GM18867 (cell line): ENCODE measurements at regions not wholly inside any gene's neighbourhood (a gene's known extent, or its start where the extent isn't known, plus 50 kb on each side); places are given as distances from the start of the nearest gene placed in this dataset.

Experiments used
- ATAC-seq: cut with Tn5 transposase; IDR thresholded peaks from one replicate; pipeline ENCODE4 v1.9.1; 2021; ENCODE audit warnings: mild to moderate bottlenecking, moderate library complexity; ENCODE audit not compliant: unreplicated experiment

- ATAC-seq = no peak
Measured at GRCh38 chr10:43774234-43774769, 125.6 kb upstream of the ZNF32 start.

GRCh38 chr10:43773736-43774135 lies 125.1 kb upstream of the ZNF32 start:
- no peak for ATAC-seq

DNA sequence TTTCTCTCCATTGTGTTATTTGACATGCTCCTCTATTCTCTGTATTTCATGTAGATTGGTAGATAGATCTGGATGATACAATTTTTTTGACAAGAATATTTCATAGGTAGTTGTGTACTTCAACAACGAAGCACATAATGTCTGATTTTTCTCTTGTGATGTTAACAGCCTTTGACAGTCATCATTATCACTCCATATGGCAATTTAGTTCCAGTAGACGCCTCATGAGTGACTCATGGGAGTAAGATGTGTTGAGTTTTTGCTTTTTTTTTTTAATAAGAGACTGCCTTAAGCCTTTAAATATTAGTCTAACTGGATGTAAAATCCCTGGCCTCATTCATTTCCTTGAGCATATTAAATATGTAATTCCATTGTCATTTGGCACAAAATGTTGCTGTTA lies 123.5 kb upstream of the ZNF32 start:
- ATAC-seq = no peak

DNA sequence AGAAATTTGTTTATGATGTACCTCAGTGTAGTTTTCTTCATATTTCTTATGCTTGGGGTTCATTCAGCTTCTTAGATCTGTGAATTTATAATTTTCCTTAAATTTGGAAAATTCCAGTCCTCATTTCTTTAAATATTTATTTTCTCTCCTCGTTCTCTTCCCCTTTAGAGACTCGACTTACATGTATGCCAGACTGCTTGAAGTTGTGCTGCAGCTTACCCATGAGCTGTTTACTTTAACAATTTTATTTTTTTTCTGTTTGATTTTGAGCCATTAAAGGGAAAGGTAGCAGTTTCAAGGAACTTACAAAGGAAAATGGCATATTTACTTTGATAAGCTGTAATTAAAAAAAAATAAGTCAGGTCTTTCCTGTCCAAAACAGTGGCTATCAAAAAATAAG lies 123.0 kb upstream of the ZNF32 start:
- ATAC-seq = no peak

DNA sequence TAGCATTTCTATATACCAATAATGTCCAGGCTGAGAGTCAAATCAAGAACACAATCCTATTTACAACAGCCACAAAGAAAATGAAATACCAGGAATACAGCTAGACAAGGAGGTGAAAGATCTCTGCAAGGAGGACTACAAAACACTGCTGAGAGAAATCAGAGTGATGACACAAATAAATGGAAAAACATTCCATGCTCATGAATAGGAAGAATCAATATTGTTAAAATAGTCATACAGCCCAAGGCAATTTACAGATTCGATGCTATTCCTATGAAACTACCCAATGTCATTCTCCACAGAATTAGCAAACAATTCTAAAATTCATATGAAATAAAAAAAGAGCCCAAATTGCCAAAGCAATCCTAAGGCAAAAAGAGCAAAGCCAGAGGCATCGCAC lies 116.8 kb upstream of the ZNF32 start:
- ATAC-seq = no peak

DNA sequence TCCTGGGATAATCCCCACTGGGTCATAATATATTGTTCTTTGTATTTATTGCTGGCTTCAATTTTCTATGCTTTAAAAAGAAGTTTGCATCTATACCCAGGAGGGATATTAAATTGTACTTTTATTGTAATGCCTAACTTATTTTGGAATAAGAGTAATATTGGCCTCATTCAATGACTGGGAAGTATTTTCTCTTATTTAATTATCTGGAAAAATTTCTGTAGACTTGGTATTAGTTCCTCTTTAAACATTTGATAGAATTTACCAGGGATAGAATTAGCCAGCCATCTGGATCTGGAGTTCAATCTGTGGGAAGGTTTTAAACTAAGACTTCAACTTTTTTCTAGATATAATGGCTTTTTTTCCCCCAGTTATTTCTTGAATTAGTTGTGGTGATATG lies 115.2 kb upstream of the ZNF32 start:
- ATAC-seq = no peak

DNA sequence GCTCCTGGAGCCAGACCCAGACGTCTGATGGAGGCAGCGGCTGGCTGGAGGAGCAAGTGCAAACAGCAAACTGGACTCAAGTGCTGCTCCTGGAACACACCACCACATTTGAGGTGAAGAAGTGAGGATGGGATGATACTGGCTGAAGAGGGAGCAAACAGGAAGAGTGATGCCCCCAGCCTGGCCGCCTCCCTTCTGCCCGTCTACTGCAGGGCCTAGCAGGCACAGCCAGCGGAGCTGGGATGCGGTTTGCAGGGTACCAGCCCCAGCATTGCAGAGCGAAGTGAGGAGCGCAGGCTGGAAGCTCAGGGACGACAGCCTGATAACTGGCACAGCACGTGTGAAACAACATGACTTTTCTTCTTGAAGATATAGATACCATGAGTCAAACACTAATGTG lies 111.8 kb upstream of the ZNF32 start:
- no peak for ATAC-seq

DNA sequence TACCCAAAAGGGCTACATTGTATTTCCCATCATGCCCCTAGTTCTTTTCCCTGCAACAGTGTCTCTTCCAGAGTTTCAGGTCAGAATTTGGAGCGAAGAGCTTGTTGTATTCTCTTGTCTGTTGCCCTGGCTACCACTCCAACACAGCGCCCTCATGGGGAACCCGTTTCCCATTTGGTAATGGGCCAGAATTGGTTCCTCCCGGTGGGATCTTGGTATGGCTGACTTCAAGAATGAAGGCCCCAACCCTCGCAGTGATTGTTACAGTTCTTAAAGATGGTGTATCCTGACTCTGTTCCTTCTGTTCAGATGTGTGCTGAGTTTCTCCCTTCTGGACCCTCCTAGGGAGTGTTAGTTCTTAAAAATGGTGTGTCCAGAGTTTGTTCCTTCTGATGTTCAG lies 110.5 kb upstream of the ZNF32 start:
- ATAC-seq = no peak

DNA sequence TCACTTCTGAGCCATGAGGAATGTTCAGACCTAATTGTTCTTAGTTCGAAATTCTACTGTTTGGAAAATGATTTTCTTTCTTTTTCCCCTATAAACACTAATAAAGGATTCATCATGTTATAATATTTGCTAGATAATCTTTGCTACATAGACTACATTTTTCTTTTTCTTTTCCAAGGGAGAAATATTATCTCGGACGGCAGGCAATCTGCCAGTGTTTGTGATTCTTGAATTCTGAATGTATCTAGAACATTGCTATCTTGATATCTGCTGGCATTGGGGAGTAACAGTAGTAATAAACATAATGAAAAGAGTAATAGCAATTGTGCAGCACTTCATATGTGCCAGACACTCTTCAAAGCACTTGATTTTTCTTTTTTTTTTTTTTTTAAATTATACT lies 107.7 kb upstream of the ZNF32 start:
- no peak for ATAC-seq

GRCh38 chr10:43754569-43755260 lies 106.0 kb upstream of the ZNF32 start:
- ATAC-seq = no peak

- ATAC-seq = no peak
Measured at GRCh38 chr10:43753397-43754061, 104.8 kb upstream of the ZNF32 start.

DNA sequence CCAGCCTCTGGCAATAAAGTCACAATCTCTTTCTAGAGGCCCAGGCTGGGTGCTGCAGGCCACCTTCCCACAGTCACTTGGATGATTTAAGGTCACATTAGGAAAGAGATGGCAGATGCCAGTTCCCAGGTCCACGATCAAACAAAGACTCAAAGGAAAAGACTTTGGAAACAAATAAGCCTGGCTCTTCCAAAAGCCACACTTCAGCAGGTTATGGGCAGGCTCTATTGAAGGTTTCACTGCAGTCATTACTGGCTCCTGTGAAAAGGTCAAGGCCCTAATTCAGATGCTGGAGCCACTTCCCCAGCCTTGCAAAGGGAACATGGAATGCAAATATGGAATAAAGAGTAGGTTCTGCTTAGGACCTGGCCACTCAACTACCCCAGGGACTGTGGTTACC lies 104.0 kb upstream of the ZNF32 start:
- no peak for ATAC-seq

GRCh38 chr10:43751646-43752045 lies 103.0 kb upstream of the ZNF32 start:
- no peak for ATAC-seq

GRCh38 chr10:43749940-43750552 lies 101.4 kb upstream of the ZNF32 start:
- ATAC-seq = no peak

GRCh38 chr10:43749145-43749576 lies 100.5 kb upstream of the ZNF32 start:
- no peak for ATAC-seq

GRCh38 chr10:43748560-43748959 lies 99.9 kb upstream of the ZNF32 start:
- ATAC-seq = no peak

DNA sequence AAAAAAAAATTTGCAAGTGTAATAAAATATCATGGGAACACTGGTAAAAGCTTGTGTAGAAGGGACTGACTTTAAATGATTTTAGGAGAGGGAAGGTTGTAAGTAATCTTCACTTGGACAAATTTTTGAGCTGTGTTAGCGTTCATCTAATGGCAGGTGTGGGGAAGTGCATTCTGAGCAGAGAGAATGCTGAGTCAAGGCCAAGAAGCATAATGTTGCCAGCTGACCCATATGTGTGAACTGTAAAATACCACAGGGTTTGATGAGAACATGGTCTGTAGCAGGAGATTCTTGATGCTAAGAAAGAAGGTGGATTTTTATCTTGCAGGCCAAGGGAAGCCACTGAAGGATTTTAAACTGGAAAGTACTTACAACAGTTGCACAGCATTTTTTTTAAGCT lies 98.2 kb upstream of the ZNF32 start:
- ATAC-seq = no peak

GRCh38 chr10:43739161-43739560 lies 90.5 kb upstream of the ZNF32 start:
- no peak for ATAC-seq

DNA sequence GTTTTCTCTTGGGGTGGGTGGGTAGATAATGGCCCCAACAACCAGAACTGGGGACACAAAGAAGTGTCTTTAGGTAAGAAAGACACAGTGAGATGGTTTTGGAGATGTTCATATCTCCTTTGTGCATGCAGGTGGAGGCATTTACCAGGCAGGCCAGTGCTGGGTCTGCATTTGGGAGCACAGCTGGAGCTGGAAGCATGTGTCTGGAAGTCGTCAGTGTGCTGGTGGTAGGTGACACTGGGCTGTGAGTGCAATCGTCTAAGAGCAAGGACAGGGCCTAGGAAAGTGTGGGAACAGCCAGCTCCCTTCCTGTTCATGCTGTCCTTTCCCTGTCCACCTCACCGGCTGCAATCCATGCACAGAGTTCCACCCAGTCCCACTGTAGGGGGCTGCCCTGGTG lies 88.3 kb upstream of the ZNF32 start:
- no peak for ATAC-seq

DNA sequence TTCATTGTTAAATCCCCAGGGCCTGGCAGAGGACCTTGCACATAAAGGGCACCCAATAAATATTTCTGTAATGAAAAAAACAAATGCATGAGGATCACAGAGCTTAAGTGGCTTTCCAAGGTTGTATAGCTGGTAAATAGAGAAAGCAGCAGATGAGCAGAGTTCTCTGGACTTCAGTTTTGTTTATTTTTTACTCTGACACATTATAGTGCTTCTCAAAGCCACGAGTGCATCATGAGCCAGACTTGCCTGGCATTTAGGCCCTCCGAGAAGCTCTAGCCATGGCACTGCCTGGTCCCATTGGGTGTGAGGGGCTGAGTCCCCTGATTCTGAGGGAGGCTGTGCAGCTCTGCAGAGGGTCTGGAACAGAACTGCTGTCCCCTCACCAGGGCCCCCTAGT lies 87.2 kb upstream of the ZNF32 start:
- ATAC-seq = no peak

DNA sequence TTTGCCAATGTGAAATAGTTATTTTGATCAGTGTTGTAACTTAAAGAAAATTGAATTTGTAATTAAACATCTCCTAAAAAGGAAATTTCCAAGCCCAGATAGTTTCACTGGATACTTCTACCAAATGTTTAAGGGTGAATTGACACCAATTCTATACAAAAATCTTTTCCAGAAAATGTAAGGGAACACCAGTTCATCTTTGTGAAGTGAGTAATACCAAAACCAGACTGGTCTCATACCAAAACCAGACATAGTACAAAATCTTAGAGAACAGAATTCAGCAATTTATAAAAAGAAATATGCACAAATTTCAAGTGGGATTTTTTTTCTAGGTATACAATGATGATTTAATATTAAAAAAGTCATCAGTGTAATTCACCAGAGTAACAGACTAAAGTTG lies 86.0 kb upstream of the ZNF32 start:
- ATAC-seq = no peak

GRCh38 chr10:43731486-43731885 lies 82.8 kb upstream of the ZNF32 start:
- ATAC-seq = no peak
